ENCODE measurements at regions not wholly inside any gene's neighbourhood (a gene's known extent, or its start where the extent isn't known, plus 50 kb on each side); places are given as distances from the start of the nearest gene placed in this dataset.

DNA sequence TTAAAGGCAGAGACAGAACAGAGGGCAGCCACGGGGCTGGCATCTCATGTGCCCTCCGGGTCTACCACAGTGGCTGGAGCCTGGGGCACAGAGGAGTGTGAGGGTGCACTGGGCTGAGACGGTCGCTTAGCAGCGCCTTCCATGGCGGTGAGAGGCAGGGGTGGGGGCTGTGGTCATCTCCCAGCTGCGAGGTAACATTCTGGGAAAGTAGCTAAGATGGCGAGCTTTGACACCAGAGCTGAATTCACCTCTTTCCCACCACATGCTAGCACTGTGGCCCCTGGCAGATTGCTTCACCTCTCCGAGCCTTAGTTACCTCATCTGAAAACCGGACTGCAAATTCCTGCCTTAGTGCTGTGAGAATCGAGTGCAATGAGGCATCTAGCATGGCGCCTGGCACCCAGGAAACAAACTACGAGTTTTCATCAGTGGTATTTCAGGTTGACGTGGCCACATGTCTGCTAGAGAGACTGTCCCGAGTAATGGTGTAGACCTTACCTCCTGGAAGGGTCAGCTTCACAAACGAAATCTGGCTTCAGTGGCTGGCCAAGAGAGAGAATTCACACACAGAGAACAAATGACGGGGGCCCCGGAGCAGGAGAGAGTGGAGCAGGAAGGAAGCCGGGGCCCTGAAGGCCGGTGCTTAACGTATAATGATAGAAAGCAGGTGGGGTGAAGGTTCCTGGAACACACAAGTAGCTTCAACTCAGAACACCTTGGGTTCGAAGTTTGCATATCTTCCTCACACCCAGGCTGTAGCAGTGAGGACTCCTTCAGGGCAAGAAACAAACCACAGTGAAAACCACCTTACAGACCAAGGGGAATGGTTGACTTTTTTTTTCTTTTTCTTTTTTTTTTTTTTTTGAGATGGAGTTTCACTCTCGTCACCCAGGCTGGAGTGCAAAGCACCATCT lies 63.9 kb upstream of the RPH3AL start:
- TF ChIP-seq, protein P1, sequence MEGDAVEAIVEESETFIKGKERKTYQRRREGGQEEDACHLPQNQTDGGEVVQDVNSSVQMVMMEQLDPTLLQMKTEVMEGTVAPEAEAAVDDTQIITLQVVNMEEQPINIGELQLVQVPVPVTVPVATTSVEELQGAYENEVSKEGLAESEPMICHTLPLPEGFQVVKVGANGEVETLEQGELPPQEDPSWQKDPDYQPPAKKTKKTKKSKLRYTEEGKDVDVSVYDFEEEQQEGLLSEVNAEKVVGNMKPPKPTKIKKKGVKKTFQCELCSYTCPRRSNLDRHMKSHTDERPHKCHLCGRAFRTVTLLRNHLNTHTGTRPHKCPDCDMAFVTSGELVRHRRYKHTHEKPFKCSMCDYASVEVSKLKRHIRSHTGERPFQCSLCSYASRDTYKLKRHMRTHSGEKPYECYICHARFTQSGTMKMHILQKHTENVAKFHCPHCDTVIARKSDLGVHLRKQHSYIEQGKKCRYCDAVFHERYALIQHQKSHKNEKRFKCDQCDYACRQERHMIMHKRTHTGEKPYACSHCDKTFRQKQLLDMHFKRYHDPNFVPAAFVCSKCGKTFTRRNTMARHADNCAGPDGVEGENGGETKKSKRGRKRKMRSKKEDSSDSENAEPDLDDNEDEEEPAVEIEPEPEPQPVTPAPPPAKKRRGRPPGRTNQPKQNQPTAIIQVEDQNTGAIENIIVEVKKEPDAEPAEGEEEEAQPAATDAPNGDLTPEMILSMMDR (IDR thresholded peaks at IDR 0.05) = no peak
- TF ChIP-seq POLR2AphosphoS5 (IDR thresholded peaks at IDR 0.05) (no peak), POLR2A (IDR thresholded peaks at IDR 0.05) (no peak)
